PC-9 (cell line): ENCODE measurements at regions not wholly inside any gene's neighbourhood (a gene's known extent, or its start where the extent isn't known, plus 50 kb on each side); places are given as distances from the start of the nearest gene placed in this dataset.

Experiments
- CTCF ChIP-seq: fragments of 200-600 bp; sonication (generic); conservative IDR thresholded peaks from 2 replicates; pipeline ENCODE4 v1.6.1; 2017; ENCODE audit warnings: mixed run types, antibody characterized with exemption, mild to moderate bottlenecking, moderate library complexity
- EZH2 ChIP-seq: fragments of 200-600 bp; sonication (generic); IDR thresholded peaks from 2 replicates; pipeline ENCODE4 v1.8.0; 2017; ENCODE audit warnings: antibody characterized with exemption, low read depth

- TF ChIP-seq CTCF (no peak), EZH2 (no peak)
Measured at GRCh38 chr2:182642328-182642727, 73.7 kb upstream of the DNAJC10 start.
